ENCODE measurements at regions not wholly inside any gene's neighbourhood (a gene's known extent, or its start where the extent isn't known, plus 50 kb on each side); places are given as distances from the start of the nearest gene placed in this dataset.

- no peak for DNase-seq (ENCODE audit: low read depth in 1 of 2, low spot score in 1 of 2)
- TF ChIP-seq JUND (IDR thresholded peaks at IDR 0.05; ENCODE audit: low read depth), result no peak
- in situ Hi-C loops (cut with HindIII; ENCODE audit: low pct_unique_long_range_greater_than_20kb, low sequenced_read_pairs), result no loop called here
Measured at GRCh38 chr16:73233329-73233765, 185.4 kb upstream of the ZFHX3 start.

- no peak for DNase-seq (ENCODE audit: low read depth in 1 of 2, low spot score in 1 of 2)
- no peak for TF ChIP-seq JUND (IDR thresholded peaks at IDR 0.05; ENCODE audit: low read depth)
- in situ Hi-C loops (cut with HindIII; ENCODE audit: low pct_unique_long_range_greater_than_20kb, low sequenced_read_pairs), result no loop called here
Measured at GRCh38 chr16:73232555-73233328, 184.8 kb upstream of the ZFHX3 start.

GRCh38 chr16:73231944-73232554 is 184.1 kb upstream of the ZFHX3 start:
- no peak for TF ChIP-seq JUND (IDR thresholded peaks at IDR 0.05; ENCODE audit: low read depth)
- DNase-seq (ENCODE audit: low read depth in 1 of 2, low spot score in 1 of 2), result no peak
- in situ Hi-C loops (cut with HindIII; ENCODE audit: low pct_unique_long_range_greater_than_20kb, low sequenced_read_pairs), result no loop called here

GRCh38 chr16:73231379-73231778 is 183.5 kb upstream of the ZFHX3 start:
- no peak for DNase-seq (ENCODE audit: low read depth in 1 of 2, low spot score in 1 of 2)
- no peak for TF ChIP-seq JUND (IDR thresholded peaks at IDR 0.05; ENCODE audit: low read depth)
- in situ Hi-C loops (cut with HindIII; ENCODE audit: low pct_unique_long_range_greater_than_20kb, low sequenced_read_pairs), result no loop called here

GRCh38 chr16:73230651-73231050 is 182.7 kb upstream of the ZFHX3 start:
- TF ChIP-seq JUND (IDR thresholded peaks at IDR 0.05; ENCODE audit: low read depth), result no peak
- DNase-seq (ENCODE audit: low read depth in 1 of 2, low spot score in 1 of 2), result no peak
- in situ Hi-C loops (cut with HindIII; ENCODE audit: low pct_unique_long_range_greater_than_20kb, low sequenced_read_pairs), result no loop called here

GRCh38 chr16:73228649-73229048 is 180.7 kb upstream of the ZFHX3 start:
- TF ChIP-seq JUND (IDR thresholded peaks at IDR 0.05; ENCODE audit: low read depth), result no peak
- no peak for DNase-seq (ENCODE audit: low read depth in 1 of 2, low spot score in 1 of 2)
- in situ Hi-C loops (cut with HindIII; ENCODE audit: low pct_unique_long_range_greater_than_20kb, low sequenced_read_pairs), result no loop called here

GRCh38 chr16:73226675-73227074 is 178.7 kb upstream of the ZFHX3 start:
- TF ChIP-seq JUND (IDR thresholded peaks at IDR 0.05; ENCODE audit: low read depth), result no peak
- no peak for DNase-seq (ENCODE audit: low read depth in 1 of 2, low spot score in 1 of 2)
- in situ Hi-C loops (cut with HindIII; ENCODE audit: low pct_unique_long_range_greater_than_20kb, low sequenced_read_pairs), result no loop called here

GRCh38 chr16:73225983-73226382 is 178.1 kb upstream of the ZFHX3 start:
- in situ Hi-C loops (cut with HindIII; ENCODE audit: low pct_unique_long_range_greater_than_20kb, low sequenced_read_pairs), result no loop called here
- no peak for TF ChIP-seq JUND (IDR thresholded peaks at IDR 0.05; ENCODE audit: low read depth)
- DNase-seq (ENCODE audit: low read depth in 1 of 2, low spot score in 1 of 2), result no peak

- TF ChIP-seq JUND (IDR thresholded peaks at IDR 0.05; ENCODE audit: low read depth), result no peak
- in situ Hi-C loops (cut with HindIII; ENCODE audit: low pct_unique_long_range_greater_than_20kb, low sequenced_read_pairs), result no loop called here
- no peak for DNase-seq (ENCODE audit: low read depth in 1 of 2, low spot score in 1 of 2)
Measured at GRCh38 chr16:73220836-73221235, 172.9 kb upstream of the ZFHX3 start.

- DNase-seq (ENCODE audit: low read depth in 1 of 2, low spot score in 1 of 2), result peak in 1 of 2 experiments; percentile 17
- in situ Hi-C loops (cut with HindIII; ENCODE audit: low pct_unique_long_range_greater_than_20kb, low sequenced_read_pairs), result no loop called here
- TF ChIP-seq JUND (IDR thresholded peaks at IDR 0.05; ENCODE audit: low read depth), result no peak
Measured at GRCh38 chr16:73219176-73219575, 171.2 kb upstream of the ZFHX3 start.

GRCh38 chr16:73217654-73218053 is 169.7 kb upstream of the ZFHX3 start:
- in situ Hi-C loops (cut with HindIII; ENCODE audit: low pct_unique_long_range_greater_than_20kb, low sequenced_read_pairs), result no loop called here
- DNase-seq (ENCODE audit: low read depth in 1 of 2, low spot score in 1 of 2), result no peak
- no peak for TF ChIP-seq JUND (IDR thresholded peaks at IDR 0.05; ENCODE audit: low read depth)

GRCh38 chr16:73216932-73217331 is 169.0 kb upstream of the ZFHX3 start:
- no peak for TF ChIP-seq JUND (IDR thresholded peaks at IDR 0.05; ENCODE audit: low read depth)
- in situ Hi-C loops (cut with HindIII; ENCODE audit: low pct_unique_long_range_greater_than_20kb, low sequenced_read_pairs), result no loop called here
- DNase-seq (ENCODE audit: low read depth in 1 of 2, low spot score in 1 of 2), result no peak

GRCh38 chr16:73215678-73216377 is 167.9 kb upstream of the ZFHX3 start:
- in situ Hi-C loops (cut with HindIII; ENCODE audit: low pct_unique_long_range_greater_than_20kb, low sequenced_read_pairs), result no loop called here
- no peak for DNase-seq (ENCODE audit: low read depth in 1 of 2, low spot score in 1 of 2)
- TF ChIP-seq JUND (IDR thresholded peaks at IDR 0.05; ENCODE audit: low read depth), result no peak

All from T47D (cell line).